Kidney epithelial cell (primary cell): ENCODE measurements at regions not wholly inside any gene's neighbourhood (a gene's known extent, or its start where the extent isn't known, plus 50 kb on each side); places are given as distances from the start of the nearest gene placed in this dataset.
"Not testable (repeated sequence)": the region's sequence is repeated elsewhere in the genome, so short reads cannot be mapped to it uniquely, and the experiment has no call there.

Experiments
- DNase-seq: peaks from one replicate; pipeline ENCODE4 v3.0.0-alpha.2; 2010; ENCODE audit warnings: low read depth
- H3K27me3 ChIP-seq: 2 replicates; pipeline ENCODE4 v1.6.0; 2011; ENCODE audit warnings: low read length; ENCODE audit not compliant: control insufficient read depth, insufficient read depth
- H3K36me3 ChIP-seq: 2 replicates; pipeline ENCODE4 v1.5.1; 2011; ENCODE audit warnings: low read length; ENCODE audit not compliant: control insufficient read depth, insufficient read depth
- H3K4me3 ChIP-seq: 2 replicates; pipeline ENCODE4 v1.5.1; 2011; ENCODE audit warnings: low read depth, mild to moderate bottlenecking, control low read depth, low read length
- CTCF ChIP-seq: IDR thresholded peaks from 2 replicates; pipeline ENCODE4 v1.5.1; 2011; ENCODE audit warnings: mild to moderate bottlenecking, moderate library complexity, low read length, control low read depth, inconsistent platforms; ENCODE audit not compliant: insufficient read depth, poor library complexity, severe bottlenecking

- Histone ChIP-seq H3K36me3 (no peaks in the 10 kb centered on the region), H3K4me3 (no peak overlapping the region), H3K27me3 (no peaks in the 10 kb centered on the region)
- no peak for DNase-seq
- no peak for TF ChIP-seq CTCF
Measured at GRCh38 chr15:38103564-38103963, 149.1 kb upstream of the SPRED1 start.

- no peak for DNase-seq
- H3K27me3 ChIP-seq, result no peaks in the 10 kb centered on the region
- no peak overlapping the region for H3K4me3 ChIP-seq
- no peak for TF ChIP-seq CTCF
- no peaks in the 10 kb centered on the region for H3K36me3 ChIP-seq
Measured at GRCh38 chr15:38111070-38111469, 141.6 kb upstream of the SPRED1 start.

- Histone ChIP-seq H3K36me3 (no peaks in the 10 kb centered on the region), H3K27me3 (no peaks in the 10 kb centered on the region), H3K4me3 (no peak overlapping the region)
- no peak for TF ChIP-seq CTCF
- no peak for DNase-seq
Measured at GRCh38 chr15:38112406-38112805, 140.2 kb upstream of the SPRED1 start.

GRCh38 chr15:38115121-38115520 is 137.5 kb upstream of the SPRED1 start:
- no peaks in the 10 kb centered on the region for H3K27me3 ChIP-seq

GRCh38 chr15:38117781-38118180 is 134.9 kb upstream of the SPRED1 start:
- no peaks in the 10 kb centered on the region for H3K36me3 ChIP-seq
- H3K4me3 ChIP-seq, result no peak overlapping the region
- no peak for TF ChIP-seq CTCF
- no peak for DNase-seq
- no peaks in the 10 kb centered on the region for H3K27me3 ChIP-seq

More at GRCh38 chr15:38115121-38115520, 137.5 kb upstream of the SPRED1 start:
- TF ChIP-seq CTCF, result no peak
- DNase-seq, result no peak
- H3K4me3 ChIP-seq, result no peak overlapping the region
- H3K36me3 ChIP-seq, result no peaks in the 10 kb centered on the region

GRCh38 chr15:38119865-38120264 is 132.8 kb upstream of the SPRED1 start:
- H3K36me3 ChIP-seq, H3K4me3 ChIP-seq, H3K27me3 ChIP-seq, DNase-seq: not testable (repeated sequence)
